Muscle layer of colon (tissue), 2 donors: ENCODE measurements at regions not wholly inside any gene's neighbourhood (a gene's known extent, or its start where the extent isn't known, plus 50 kb on each side); places are given as distances from the start of the nearest gene placed in this dataset.
"Not testable (repeated sequence)": the region's sequence is repeated elsewhere in the genome, so short reads cannot be mapped to it uniquely, and the experiment has no call there.

Experiments used
- H3K27ac ChIP-seq: one replicate; pipeline ENCODE4 v1.7.0; 2013; ENCODE audit warnings: low read depth, mild to moderate bottlenecking, low read length, moderate library complexity
- H3K27me3 ChIP-seq, 2 donors: one replicate each; pipeline ENCODE4 v1.7.0; 2013; ENCODE audit warnings: low read length in 2 of 2, mild to moderate bottlenecking in 2 of 2; ENCODE audit not compliant: insufficient read depth in 2 of 2, control insufficient read depth in 1 of 2
- H3K36me3 ChIP-seq: one replicate; pipeline ENCODE4 v1.7.0; 2013; ENCODE audit warnings: mild to moderate bottlenecking, low read length; ENCODE audit not compliant: insufficient read depth
- H3K4me1 ChIP-seq: one replicate; pipeline ENCODE4 v1.7.0; 2013; ENCODE audit warnings: mild to moderate bottlenecking, low read length; ENCODE audit not compliant: insufficient read depth
- H3K4me3 ChIP-seq, 2 donors: one replicate each; pipeline ENCODE4 v1.7.0; 2013; ENCODE audit warnings: low read length in 2 of 2, low read depth in 1 of 2, mild to moderate bottlenecking in 1 of 2, moderate library complexity in 1 of 2
- H3K9ac ChIP-seq: one replicate; pipeline ENCODE4 v1.7.0; 2013; ENCODE audit warnings: low read length
- H3K9me3 ChIP-seq: one replicate; pipeline ENCODE4 v1.7.0; 2013; ENCODE audit warnings: mild to moderate bottlenecking, low read length
- donor health status: abdominal sarcoma.
- donor health status: Adenocarcinoma of cecum.

- no peak overlapping the region for H3K9ac ChIP-seq
- H3K27ac ChIP-seq: no peak overlapping the region
- H3K4me1 ChIP-seq: peaks cover 7% of the 10 kb centered on the region
- H3K27me3 ChIP-seq: no peaks in the 10 kb centered on the region
- H3K4me3 ChIP-seq: no peak overlapping the region
- no peaks in the 10 kb centered on the region for H3K9me3 ChIP-seq
- H3K36me3 ChIP-seq: no peaks in the 10 kb centered on the region
Observed at GRCh38 chr18:49692906-49693716, 120.2 kb downstream of the ACAA2 start.

GRCh38 chr18:49691177-49691608 lies 122.1 kb downstream of the ACAA2 start:
- no peaks in the 10 kb centered on the region for H3K9me3 ChIP-seq
- no peaks in the 10 kb centered on the region for H3K4me1 ChIP-seq
- H3K27ac ChIP-seq: no peak overlapping the region
- H3K9ac ChIP-seq: no peak overlapping the region
- H3K36me3 ChIP-seq: no peaks in the 10 kb centered on the region
- H3K4me3 ChIP-seq: no peak overlapping the region
- no peaks in the 10 kb centered on the region for H3K27me3 ChIP-seq

DNA sequence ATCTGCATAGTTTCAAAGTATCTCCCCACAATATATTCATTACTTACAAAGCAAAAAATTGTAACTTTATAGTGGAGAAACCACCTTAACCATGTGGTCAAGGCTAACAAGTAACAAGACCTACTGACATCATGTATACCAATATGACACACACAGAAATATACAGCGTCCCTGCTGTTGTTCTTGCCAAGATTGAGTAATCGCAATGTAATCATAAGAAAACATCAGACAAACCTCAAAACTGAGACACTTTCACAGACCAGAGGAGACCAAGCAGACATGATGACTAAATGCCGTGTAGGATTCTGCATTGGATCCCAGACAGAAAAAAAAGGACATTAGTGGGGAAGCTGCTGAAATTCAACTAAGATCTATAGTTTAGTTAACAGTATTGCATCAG lies 123.0 kb downstream of the ACAA2 start:
- no peak overlapping the region for H3K9ac ChIP-seq
- no peaks in the 10 kb centered on the region for H3K4me1 ChIP-seq
- no peaks in the 10 kb centered on the region for H3K36me3 ChIP-seq
- H3K9me3 ChIP-seq: no peaks in the 10 kb centered on the region
- no peaks in the 10 kb centered on the region for H3K27me3 ChIP-seq
- H3K27ac ChIP-seq: no peak overlapping the region
- H3K4me3 ChIP-seq: no peak overlapping the region

DNA sequence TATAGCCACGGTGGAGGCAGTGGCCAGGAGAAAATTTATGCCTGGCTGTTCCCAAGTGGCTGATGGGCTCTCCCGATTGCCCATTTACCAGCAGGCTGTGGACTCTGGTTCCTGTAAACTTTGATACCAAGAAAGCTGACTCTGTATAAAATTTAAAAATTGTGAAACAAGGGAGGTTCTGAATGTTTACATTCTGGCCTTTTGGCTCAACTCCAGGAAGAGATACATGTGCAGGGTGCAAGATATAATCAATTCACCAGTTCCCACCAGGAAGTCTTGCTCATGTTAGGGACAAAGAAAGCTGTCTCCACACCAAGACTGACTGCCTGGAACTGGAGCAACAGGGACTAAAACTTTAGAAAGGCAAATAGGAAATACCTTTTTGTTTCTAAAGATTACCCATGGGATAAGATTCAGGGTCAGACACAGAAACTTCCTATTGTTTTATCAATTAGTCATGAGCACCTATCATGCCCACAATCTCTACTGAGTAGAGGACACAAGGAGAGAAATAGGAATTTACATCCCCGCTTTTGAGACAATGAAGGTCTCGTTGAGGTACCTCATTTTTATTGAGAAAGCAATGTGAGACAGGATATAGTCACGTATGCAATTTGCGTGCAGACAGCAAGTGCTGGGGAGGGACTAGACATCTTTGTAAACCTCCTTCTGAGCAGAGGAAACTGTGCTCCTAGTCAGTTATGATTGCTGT lies 123.5 kb downstream of the LIPG start:
- H3K4me1 ChIP-seq: no peaks in the 10 kb centered on the region
- no peak overlapping the region for H3K9ac ChIP-seq
- H3K9me3 ChIP-seq: no peaks in the 10 kb centered on the region
- no peaks in the 10 kb centered on the region for H3K36me3 ChIP-seq
- no peak overlapping the region for H3K27ac ChIP-seq
- H3K4me3 ChIP-seq: no peak overlapping the region
- H3K27me3 ChIP-seq: no peaks in the 10 kb centered on the region

DNA sequence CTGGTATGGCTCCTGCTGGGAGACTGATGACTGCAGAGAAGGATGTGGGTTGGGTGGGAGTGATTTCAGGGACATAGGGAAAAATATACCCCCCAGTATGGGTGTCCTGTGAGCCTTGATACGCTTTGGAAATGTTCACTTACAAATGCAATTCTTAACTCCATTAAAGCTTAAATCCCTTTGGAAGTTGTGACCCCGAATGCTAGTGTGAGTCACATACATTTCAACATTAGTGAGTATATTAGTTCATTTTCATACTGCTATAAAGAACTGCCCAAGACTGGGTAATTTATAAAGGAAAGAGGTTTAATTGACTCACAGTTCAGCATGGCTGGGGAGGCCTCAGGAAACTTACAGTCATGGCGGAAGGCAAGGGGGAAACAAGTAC lies 120.9 kb downstream of the LIPG start:
- H3K9me3 ChIP-seq, H3K4me3 ChIP-seq, H3K27me3 ChIP-seq, H3K9ac ChIP-seq, H3K4me1 ChIP-seq, H3K36me3 ChIP-seq, H3K27ac ChIP-seq: not testable (repeated sequence)

- no peak overlapping the region for H3K9ac ChIP-seq
- H3K4me3 ChIP-seq: no peak overlapping the region
- H3K4me1 ChIP-seq: no peaks in the 10 kb centered on the region
- H3K9me3 ChIP-seq: no peaks in the 10 kb centered on the region
- no peak overlapping the region for H3K27ac ChIP-seq
- H3K27me3 ChIP-seq: no peaks in the 10 kb centered on the region
- H3K36me3 ChIP-seq: no peaks in the 10 kb centered on the region
Observed at GRCh38 chr18:49682173-49682802, 120.4 kb downstream of the LIPG start.

GRCh38 chr18:49681387-49681786 lies 119.5 kb downstream of the LIPG start:
- Histone ChIP-seq H3K9ac (no peak overlapping the region), H3K27ac (no peak overlapping the region), H3K36me3 (no peaks in the 10 kb centered on the region), H3K4me3 (no peak overlapping the region), H3K4me1 (no peaks in the 10 kb centered on the region), H3K9me3 (no peaks in the 10 kb centered on the region), H3K27me3 (no peaks in the 10 kb centered on the region)

DNA sequence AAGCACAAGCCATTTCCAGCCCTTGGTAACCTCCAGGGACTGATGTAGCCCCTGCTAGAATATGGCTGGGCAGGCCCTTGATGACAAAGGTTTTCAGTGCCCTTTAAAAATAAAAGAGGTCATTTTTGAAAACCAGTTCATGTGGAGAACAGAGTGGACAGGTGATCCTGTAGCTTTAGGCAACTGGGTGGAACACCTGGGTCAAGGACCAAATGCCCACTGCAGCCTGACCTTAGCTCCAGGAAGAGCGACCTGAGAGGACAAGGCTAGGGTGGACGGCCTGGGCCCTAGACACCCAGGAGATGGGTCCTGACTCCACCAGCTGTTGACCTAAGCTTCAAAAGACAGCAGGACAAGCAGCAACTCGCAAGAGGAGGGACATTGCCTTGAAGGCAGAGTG lies 116.6 kb downstream of the LIPG start:
- H3K36me3 ChIP-seq: no peaks in the 10 kb centered on the region
- no peak overlapping the region for H3K27ac ChIP-seq

GRCh38 chr18:49677762-49678413 lies 116.0 kb downstream of the LIPG start:
- H3K27me3 ChIP-seq: no peaks in the 10 kb centered on the region
- no peaks in the 10 kb centered on the region for H3K9me3 ChIP-seq
- no peak overlapping the region for H3K9ac ChIP-seq
- no peak overlapping the region for H3K27ac ChIP-seq
- no peaks in the 10 kb centered on the region for H3K4me1 ChIP-seq
- H3K4me3 ChIP-seq: no peak overlapping the region
- no peaks in the 10 kb centered on the region for H3K36me3 ChIP-seq

More for the DNA sequence above, 116.6 kb downstream of the LIPG start:
- Histone ChIP-seq H3K9me3 (no peaks in the 10 kb centered on the region), H3K27me3 (no peaks in the 10 kb centered on the region), H3K9ac (no peak overlapping the region), H3K4me3 (no peak overlapping the region), H3K4me1 (no peaks in the 10 kb centered on the region)

DNA sequence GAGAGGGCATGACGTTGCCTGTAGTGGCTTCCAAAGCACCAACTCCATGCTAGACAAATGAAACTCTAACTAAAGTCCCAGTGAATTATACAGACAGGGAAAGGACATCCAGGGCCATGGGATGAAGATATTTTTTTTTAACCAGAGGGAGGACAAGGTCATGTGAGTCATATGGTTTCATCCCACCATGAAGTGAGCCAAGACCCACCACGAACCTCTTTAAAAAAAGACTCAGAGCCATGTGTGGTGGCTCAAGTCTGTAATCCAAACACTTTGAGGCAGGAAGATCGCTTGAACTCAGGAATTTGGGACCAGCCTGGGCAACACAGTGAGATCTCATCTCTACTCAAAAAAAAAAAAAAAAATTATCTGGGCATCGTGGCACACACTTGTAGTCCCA lies 115.2 kb downstream of the LIPG start:
- H3K4me1 ChIP-seq: no peaks in the 10 kb centered on the region
- H3K36me3 ChIP-seq: no peaks in the 10 kb centered on the region
- no peaks in the 10 kb centered on the region for H3K27me3 ChIP-seq
- H3K4me3 ChIP-seq: no peak overlapping the region
- no peak overlapping the region for H3K27ac ChIP-seq
- no peak overlapping the region for H3K9ac ChIP-seq
- H3K9me3 ChIP-seq: no peaks in the 10 kb centered on the region

- Histone ChIP-seq H3K27me3 (no peaks in the 10 kb centered on the region), H3K4me1 (no peaks in the 10 kb centered on the region), H3K4me3 (no peak overlapping the region), H3K9me3 (no peaks in the 10 kb centered on the region), H3K27ac (no peak overlapping the region), H3K36me3 (no peaks in the 10 kb centered on the region), H3K9ac (no peak overlapping the region)
Observed at GRCh38 chr18:49673281-49673680, 111.4 kb downstream of the LIPG start.
